ENCODE measurements at regions not wholly inside any gene's neighbourhood (a gene's known extent, or its start where the extent isn't known, plus 50 kb on each side); places are given as distances from the start of the nearest gene placed in this dataset.

DNA sequence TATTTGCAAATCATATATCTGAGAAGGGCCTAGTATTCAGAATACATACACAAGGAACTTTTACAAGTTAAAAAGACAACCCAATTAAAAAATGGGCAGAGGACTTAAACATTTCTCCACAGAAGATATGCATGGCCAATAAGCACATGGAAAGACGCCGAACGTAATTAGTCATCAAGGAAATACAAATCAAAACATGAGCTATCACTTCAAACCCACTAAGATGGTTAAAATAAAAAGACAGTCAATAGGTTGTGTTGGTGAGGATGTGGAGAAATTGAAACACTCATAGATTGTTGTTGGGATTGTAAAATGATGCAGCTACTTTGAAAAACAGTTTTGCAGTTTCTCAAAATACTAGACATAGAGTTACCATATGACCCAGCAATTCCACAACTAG is 61.2 kb upstream of the NEO1 start:
- TF ChIP-seq, protein P1, sequence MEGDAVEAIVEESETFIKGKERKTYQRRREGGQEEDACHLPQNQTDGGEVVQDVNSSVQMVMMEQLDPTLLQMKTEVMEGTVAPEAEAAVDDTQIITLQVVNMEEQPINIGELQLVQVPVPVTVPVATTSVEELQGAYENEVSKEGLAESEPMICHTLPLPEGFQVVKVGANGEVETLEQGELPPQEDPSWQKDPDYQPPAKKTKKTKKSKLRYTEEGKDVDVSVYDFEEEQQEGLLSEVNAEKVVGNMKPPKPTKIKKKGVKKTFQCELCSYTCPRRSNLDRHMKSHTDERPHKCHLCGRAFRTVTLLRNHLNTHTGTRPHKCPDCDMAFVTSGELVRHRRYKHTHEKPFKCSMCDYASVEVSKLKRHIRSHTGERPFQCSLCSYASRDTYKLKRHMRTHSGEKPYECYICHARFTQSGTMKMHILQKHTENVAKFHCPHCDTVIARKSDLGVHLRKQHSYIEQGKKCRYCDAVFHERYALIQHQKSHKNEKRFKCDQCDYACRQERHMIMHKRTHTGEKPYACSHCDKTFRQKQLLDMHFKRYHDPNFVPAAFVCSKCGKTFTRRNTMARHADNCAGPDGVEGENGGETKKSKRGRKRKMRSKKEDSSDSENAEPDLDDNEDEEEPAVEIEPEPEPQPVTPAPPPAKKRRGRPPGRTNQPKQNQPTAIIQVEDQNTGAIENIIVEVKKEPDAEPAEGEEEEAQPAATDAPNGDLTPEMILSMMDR (conservative IDR thresholded peaks at IDR 0.05), result no peak
- TF ChIP-seq EZH2 (IDR thresholded peaks at IDR 0.05; ENCODE audit: low read depth), result no peak
